Panc1 (cell line): ENCODE measurements at regions not wholly inside any gene's neighbourhood (a gene's known extent, or its start where the extent isn't known, plus 50 kb on each side); places are given as distances from the start of the nearest gene placed in this dataset.

Source experiments
- ATAC-seq: fragments of 200-7000 bp; cut with Tn5 transposase; 2 replicates; pipeline ENCODE4 v1.9.1; 2020; ENCODE audit warnings: mild to moderate bottlenecking, moderate library complexity
- BruUV-seq: library from RNA; stranded (reverse); fragments of 400-500 nt; replicated peaks from 2 replicates; lab custom pipeline; 2021; lab: Mats Ljungman, UMichigan
- CTCF ChIA-PET: fragments of 300-600 bp; sonication (Branson Sonifier 250); formaldehyde crosslinking; loops from one replicate; lab custom pipeline; 2022; ENCODE audit warnings: antibody characterized with exemption; lab: Charles Lee
- POLR2A ChIA-PET: fragments of 300-600 bp; sonication (Branson Sonifier 250); formaldehyde crosslinking; loops from one replicate; lab custom pipeline; 2022; ENCODE audit warnings: antibody characterized with exemption; lab: Charles Lee
- DNase-seq: peaks from one replicate; pipeline ENCODE4 v3.0.0-alpha.2; 2010; ENCODE audit warnings: low read depth, low spot score
- H3K27ac ChIP-seq: 2 replicates; pipeline ENCODE4 v1.5.1; 2011; ENCODE audit warnings: mild to moderate bottlenecking, low read length, inconsistent platforms
- H3K27me3 ChIP-seq: fragments of 200-500 bp; sonication (Bioruptor generic); 2 replicates; pipeline ENCODE4 v1.6.0; 2014; ENCODE audit warnings: low read length, inconsistent platforms; ENCODE audit not compliant: control insufficient read depth, insufficient read depth
- H3K36me3 ChIP-seq: fragments of 200-500 bp; sonication (Bioruptor generic); 2 replicates; pipeline ENCODE4 v1.5.1; 2014; ENCODE audit warnings: inconsistent platforms, mild to moderate bottlenecking, low read length, moderate library complexity; ENCODE audit not compliant: control insufficient read depth, insufficient read depth
- H3K4me1 ChIP-seq: 2 replicates; pipeline ENCODE4 v1.5.1; 2011; ENCODE audit warnings: inconsistent platforms, mild to moderate bottlenecking, low read length, moderate library complexity; ENCODE audit not compliant: control insufficient read depth, insufficient read depth
- H3K4me3 ChIP-seq, 2 experiments: 2 replicates each; pipeline ENCODE4 v1.5.1; 2011 to 2012; ENCODE audit warnings: low read depth in 2 of 2, low read length in 2 of 2, mild to moderate bottlenecking in 2 of 2, inconsistent platforms in 1 of 2, moderate library complexity in 1 of 2
- H3K9me3 ChIP-seq: fragments of 200-500 bp; sonication (Bioruptor generic); 2 replicates; pipeline ENCODE4 v1.5.1; 2014; ENCODE audit warnings: low read depth, mild to moderate bottlenecking, inconsistent platforms, low read length, moderate library complexity; ENCODE audit not compliant: control insufficient read depth, insufficient read depth
- CTCF ChIP-seq: fragments of 450-650 bp; IDR thresholded peaks from 2 replicates; pipeline ENCODE4 v1.5.1; 2017; ENCODE audit warnings: mild to moderate bottlenecking
- POLR2AphosphoS5 ChIP-seq: IDR thresholded peaks from 2 replicates; pipeline ENCODE4 v1.6.1; 2012; ENCODE audit warnings: mild to moderate bottlenecking, low read depth, low read length, moderate library complexity
- SIN3A ChIP-seq: IDR thresholded peaks from 2 replicates; pipeline ENCODE4 v1.6.1; 2012; ENCODE audit warnings: low read depth, mild to moderate bottlenecking, low read length, moderate library complexity, borderline replicate concordance; ENCODE audit not compliant: insufficient read depth
- TCF7L2 ChIP-seq: IDR thresholded peaks from 2 replicates; pipeline ENCODE4 v1.6.1; 2011; ENCODE audit warnings: mild to moderate bottlenecking, low read depth, low read length, inconsistent platforms
- in situ Hi-C: cut with HindIII; loops from 2 replicates; pipeline ENCODE4 v1.10.0; 2016; ENCODE audit warnings: low sequenced_read_pairs, low pct_unique_long_range_greater_than_20kb
- intact Hi-C: fragments of 100-400 bp; cut with micrococcal nuclease; formaldehyde crosslinking; loops from one replicate; pipeline ENCODE4 v1.10.0; 2022; ENCODE audit not compliant: unreplicated experiment
- TF ChIP-seq, protein P1 (sequence below), 2 experiments: IDR thresholded peaks; 2 replicates each; pipeline ENCODE4 v1.6.1; 2011 to 2012; ENCODE audit warnings: low read depth in 2 of 2, control low read depth in 1 of 2, low read length in 1 of 2, mild to moderate bottlenecking in 1 of 2, moderate library complexity in 1 of 2; ENCODE audit not compliant: insufficient read depth in 1 of 2

DNA sequence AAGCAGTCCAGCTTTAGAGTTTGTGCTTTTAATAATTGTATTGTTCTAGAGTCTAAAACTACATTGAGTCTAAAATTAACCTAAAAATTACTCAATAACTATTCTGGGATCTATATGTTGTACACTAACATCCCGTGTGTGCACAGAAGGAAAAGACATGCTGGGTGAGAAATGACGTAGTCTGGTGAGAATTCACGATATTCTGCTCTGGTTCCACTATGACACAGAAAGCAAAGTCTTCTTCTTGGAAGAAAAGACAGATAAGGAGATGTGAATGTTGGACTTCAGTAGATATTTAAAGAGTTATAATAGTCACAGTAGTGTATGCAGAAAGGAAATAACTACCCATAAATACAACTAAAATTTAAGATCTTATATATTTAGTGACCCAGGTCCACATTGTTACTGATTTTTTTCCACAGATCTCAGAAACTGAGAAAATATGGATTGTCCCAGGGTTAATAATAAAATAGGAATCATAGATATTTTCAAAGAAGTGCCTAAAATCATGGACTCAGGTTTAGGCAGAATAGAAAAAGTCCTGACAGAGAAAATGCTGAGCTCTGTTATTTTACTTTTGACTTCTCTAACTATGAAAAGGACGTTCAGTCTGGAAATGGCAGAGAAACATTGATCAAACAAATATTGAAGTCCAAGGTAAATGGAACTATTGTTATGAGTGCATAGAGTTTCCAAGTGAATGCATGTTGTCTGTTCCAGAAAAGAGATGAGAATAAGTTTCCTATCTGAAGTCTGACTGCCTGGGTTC lies 170.7 kb downstream of the ANKRD50 start:
- in situ Hi-C loops = no loop called here
- POLR2A ChIA-PET = no interaction called here
- CTCF ChIA-PET = no interaction called here
- no peaks in the 10 kb centered on the region for H3K36me3 ChIP-seq
- H3K9me3 ChIP-seq = no peaks in the 10 kb centered on the region
- TF ChIP-seq POLR2AphosphoS5 (no peak), TCF7L2 (no peak), SIN3A (no peak), CTCF (no peak)
- TF ChIP-seq, protein P1, sequence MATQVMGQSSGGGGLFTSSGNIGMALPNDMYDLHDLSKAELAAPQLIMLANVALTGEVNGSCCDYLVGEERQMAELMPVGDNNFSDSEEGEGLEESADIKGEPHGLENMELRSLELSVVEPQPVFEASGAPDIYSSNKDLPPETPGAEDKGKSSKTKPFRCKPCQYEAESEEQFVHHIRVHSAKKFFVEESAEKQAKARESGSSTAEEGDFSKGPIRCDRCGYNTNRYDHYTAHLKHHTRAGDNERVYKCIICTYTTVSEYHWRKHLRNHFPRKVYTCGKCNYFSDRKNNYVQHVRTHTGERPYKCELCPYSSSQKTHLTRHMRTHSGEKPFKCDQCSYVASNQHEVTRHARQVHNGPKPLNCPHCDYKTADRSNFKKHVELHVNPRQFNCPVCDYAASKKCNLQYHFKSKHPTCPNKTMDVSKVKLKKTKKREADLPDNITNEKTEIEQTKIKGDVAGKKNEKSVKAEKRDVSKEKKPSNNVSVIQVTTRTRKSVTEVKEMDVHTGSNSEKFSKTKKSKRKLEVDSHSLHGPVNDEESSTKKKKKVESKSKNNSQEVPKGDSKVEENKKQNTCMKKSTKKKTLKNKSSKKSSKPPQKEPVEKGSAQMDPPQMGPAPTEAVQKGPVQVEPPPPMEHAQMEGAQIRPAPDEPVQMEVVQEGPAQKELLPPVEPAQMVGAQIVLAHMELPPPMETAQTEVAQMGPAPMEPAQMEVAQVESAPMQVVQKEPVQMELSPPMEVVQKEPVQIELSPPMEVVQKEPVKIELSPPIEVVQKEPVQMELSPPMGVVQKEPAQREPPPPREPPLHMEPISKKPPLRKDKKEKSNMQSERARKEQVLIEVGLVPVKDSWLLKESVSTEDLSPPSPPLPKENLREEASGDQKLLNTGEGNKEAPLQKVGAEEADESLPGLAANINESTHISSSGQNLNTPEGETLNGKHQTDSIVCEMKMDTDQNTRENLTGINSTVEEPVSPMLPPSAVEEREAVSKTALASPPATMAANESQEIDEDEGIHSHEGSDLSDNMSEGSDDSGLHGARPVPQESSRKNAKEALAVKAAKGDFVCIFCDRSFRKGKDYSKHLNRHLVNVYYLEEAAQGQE (IDR thresholded peaks at IDR 0.05; ENCODE audit: insufficient read depth in 1 of 2, low read depth in 2 of 2, low read length in 1 of 2) = no peak
- BruUV-seq = no TSS peak
- no peak for ATAC-seq
- H3K4me3 ChIP-seq = no peak overlapping the region
- no peaks in the 10 kb centered on the region for H3K27me3 ChIP-seq
- H3K4me1 ChIP-seq = no peaks in the 10 kb centered on the region
- intact Hi-C loops = no loop called here
- no peak overlapping the region for H3K27ac ChIP-seq
- no peak for DNase-seq

GRCh38 chr4:124555959-124556358 lies 156.6 kb downstream of the ANKRD50 start:
- no peaks in the 10 kb centered on the region for H3K9me3 ChIP-seq
- H3K4me3 ChIP-seq = no peak overlapping the region
- no peak for DNase-seq
- POLR2A ChIA-PET = no interaction called here
- intact Hi-C loops = loop anchor here (2.0 kb wide), 1 partner anchor 67 kb away; no protein-coding TSS in a partner anchor
- H3K27ac ChIP-seq = no peak overlapping the region
- in situ Hi-C loops = no loop called here
- BruUV-seq = no TSS peak
- no peaks in the 10 kb centered on the region for H3K4me1 ChIP-seq
- H3K27me3 ChIP-seq = no peaks in the 10 kb centered on the region
- no peaks in the 10 kb centered on the region for H3K36me3 ChIP-seq
- no peak for ATAC-seq
- TF ChIP-seq, protein P1 (IDR thresholded peaks at IDR 0.05; ENCODE audit: insufficient read depth in 1 of 2, low read depth in 2 of 2, low read length in 1 of 2) = no peak
- TF ChIP-seq POLR2AphosphoS5 (no peak), SIN3A (no peak), TCF7L2 (no peak), CTCF (no peak)
- CTCF ChIA-PET = no interaction called here
